HL-60 (cell line): ENCODE measurements at regions not wholly inside any gene's neighbourhood (a gene's known extent, or its start where the extent isn't known, plus 50 kb on each side); places are given as distances from the start of the nearest gene placed in this dataset.

ENCODE experiments used
- CTCF ChIP-seq: IDR thresholded peaks from one replicate; pipeline ENCODE4 v1.5.1; 2011; ENCODE audit warnings: low read length, control low read depth, inconsistent platforms; ENCODE audit not compliant: insufficient read depth
- GABPA ChIP-seq: IDR thresholded peaks from 2 replicates; pipeline ENCODE4 v1.6.1; 2012; ENCODE audit warnings: low read depth
- POLR2AphosphoS5 ChIP-seq: IDR thresholded peaks from 2 replicates; pipeline ENCODE4 v1.6.1; 2012; ENCODE audit warnings: low read depth
- REST ChIP-seq: IDR thresholded peaks from 2 replicates; pipeline ENCODE4 v1.6.1; 2012; ENCODE audit warnings: low read depth; ENCODE audit not compliant: insufficient replicate concordance

- no peak for TF ChIP-seq POLR2AphosphoS5
- TF ChIP-seq CTCF = no peak
- no peak for TF ChIP-seq REST
- TF ChIP-seq GABPA = no peak
Observed at GRCh38 chr10:28962768-28963167, 285.4 kb downstream of the BAMBI start.
